NCI-H2081 (cell line): ENCODE measurements at regions not wholly inside any gene's neighbourhood (a gene's known extent, or its start where the extent isn't known, plus 50 kb on each side); places are given as distances from the start of the nearest gene placed in this dataset.

Experiments
- DNase-seq, 2 experiments: peaks; one replicate each; lab custom pipeline; 2025; lab: John Stamatoyannopoulos, UW

DNA sequence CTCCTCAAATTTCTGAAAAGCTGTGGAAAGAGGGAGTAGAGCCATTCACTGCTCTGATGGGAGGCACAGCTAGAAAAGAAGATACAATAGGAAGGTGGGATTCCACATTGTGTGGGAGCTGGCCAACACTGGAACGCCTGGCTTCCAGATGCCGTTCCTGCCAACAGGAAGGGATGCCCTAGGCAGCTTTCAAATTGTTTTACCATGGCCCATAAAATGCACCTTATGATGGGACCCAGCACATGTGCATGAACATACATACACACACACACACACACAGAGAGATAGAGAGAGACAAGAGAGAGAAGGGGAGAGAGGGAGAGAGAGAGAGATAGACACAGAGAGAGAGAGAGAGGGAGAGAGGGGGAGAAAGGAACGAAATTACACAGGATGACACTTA lies 86.1 kb upstream of the BZW1 start:
- DNase-seq, result no peak

DNA sequence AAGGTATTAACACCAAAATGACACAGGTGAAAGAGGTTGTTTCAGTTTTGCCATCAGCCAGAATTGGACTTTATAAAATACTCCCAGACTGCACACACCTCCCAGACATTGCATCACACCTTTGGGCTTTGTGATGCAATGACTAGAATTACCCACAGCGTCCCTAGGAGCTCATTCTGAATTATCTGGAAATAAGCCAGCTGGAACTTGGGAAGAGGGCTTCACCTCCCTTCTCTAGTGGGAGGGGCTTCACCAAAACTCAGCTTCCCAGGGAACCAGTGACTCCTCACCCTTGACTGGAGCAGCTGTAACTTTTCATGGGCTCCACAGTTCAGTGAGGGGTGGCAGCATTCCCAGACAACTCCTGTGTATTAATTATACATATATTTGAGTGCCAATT lies 83.1 kb upstream of the BZW1 start:
- DNase-seq, result no peak

DNA sequence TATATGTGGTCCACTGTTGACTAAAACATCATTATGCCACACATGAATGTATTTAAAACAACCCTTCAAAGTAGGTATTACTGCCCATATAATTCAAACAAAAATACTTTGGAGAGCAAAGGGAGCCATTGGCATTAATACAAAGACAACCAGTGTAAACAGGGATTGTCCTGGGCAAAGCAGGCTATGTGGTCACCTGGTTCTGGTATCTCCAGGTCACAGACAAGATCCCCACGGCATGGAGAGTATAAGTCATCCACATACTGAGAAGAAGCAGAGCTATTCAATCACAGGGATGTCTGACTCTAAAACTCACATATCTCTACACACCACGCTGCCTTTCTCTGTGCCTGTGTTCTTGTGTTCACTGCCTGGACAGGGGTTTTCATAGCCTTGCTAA lies 81.4 kb upstream of the BZW1 start:
- no peak for DNase-seq

DNA sequence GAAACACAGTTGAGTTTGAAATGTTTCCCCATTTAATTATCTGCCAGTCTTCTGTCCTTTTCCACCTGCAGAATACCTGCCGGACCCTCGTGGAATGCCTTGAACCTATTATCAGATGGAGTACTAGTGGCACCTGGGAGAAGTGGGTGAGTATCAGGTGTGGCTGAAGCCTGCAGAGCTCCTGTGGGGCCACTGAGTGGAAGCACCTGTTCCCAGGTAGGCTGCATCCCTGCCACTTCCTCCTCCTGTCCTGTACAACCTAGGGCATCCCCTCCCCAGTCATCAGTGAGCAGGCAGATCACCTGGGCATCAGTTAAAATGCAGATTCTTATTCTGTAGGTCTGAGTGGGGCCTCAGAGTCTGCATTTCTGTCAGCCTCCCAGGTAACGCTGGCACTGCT lies 80.8 kb upstream of the BZW1 start:
- DNase-seq, result no peak

DNA sequence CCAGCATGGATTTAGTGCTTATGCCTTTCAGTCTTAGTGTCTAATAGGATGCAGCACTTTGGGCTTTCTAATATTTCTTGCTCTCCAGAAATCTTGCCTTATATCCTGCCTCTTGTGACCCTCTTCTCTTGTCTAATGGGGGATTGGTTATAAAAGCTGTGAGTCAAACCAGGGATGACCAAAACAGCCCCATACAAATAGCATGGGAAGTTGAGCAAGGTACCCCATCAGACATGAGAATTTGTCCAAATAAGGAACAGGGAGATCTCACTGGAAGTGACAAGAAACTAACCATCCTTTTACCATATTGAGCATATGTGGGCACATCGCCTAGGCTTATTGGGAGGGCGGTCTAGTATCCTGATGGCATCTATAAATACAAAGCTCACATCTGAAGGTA lies 78.8 kb upstream of the BZW1 start:
- no peak for DNase-seq

DNA sequence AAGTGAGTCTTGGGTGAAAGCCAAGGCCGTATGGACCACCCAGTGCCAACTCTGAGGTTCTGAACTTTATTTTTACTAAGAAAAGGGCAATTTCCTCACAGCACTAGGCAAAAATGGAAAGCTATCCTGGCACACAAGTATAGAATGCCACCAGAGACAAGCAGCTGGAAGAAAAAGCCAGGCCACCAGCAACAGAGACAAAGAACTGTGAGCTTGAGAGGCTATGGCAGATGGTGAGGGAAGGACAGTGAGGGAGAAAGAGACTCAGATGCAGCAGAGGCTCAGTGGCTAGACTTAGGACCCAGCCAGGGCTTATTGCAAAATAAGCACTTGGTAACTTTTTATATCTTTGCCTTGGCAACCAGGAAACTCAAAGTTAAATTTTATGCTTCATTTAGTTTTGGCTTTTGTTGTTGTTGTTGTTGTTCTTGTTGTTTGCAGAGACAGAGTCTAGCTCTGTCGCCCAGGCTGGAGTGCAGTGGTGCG lies 78.0 kb upstream of the BZW1 start:
- DNase-seq, result no peak

DNA sequence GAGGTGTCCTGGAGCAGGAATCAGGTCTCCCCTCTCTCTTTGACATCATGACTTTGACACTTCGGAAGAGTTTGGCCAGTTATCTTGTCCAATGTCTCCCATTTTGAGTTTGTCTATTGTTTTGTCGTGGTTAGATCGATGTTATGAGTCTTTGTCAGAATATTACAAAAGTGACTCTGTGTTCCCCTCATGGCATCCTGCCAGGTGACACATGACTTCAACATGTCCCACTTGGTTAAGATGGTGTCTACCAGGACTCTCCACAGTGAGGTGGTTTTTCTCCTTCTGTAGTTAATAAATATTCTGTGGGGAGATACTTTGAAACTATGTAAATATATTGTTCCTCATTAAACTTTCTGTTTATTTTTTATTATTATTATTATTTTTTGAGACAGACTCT lies 76.6 kb upstream of the BZW1 start:
- no peak for DNase-seq

DNA sequence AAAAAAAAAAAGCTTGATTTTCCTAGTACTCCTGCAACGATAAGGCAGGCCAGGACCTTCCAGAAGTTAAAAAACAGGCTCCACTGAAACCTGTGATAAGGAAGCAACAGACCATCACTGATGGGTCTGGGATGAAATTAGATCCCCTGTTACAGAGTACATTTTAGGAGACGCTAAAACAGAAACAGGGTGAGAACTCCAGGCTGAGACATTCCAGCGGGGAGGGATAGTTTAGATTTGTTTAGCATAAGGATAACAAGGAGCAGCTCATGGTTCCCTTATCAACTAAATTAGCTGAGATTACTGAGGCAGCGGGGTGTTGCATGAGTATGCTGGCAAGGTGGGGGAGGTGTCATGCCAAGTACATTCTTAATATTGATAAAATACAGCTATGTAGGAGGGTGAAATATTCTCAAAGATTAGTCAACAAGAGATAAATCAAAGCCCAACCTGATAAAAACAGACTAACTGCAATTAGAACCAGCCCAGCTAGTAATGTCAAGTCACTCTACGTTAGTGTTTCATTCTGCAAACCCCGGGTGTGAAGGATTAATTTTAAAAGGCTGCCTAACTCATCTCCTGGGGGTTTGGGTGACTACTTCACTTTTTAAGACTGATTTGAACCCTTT lies 75.0 kb upstream of the BZW1 start:
- no peak for DNase-seq

DNA sequence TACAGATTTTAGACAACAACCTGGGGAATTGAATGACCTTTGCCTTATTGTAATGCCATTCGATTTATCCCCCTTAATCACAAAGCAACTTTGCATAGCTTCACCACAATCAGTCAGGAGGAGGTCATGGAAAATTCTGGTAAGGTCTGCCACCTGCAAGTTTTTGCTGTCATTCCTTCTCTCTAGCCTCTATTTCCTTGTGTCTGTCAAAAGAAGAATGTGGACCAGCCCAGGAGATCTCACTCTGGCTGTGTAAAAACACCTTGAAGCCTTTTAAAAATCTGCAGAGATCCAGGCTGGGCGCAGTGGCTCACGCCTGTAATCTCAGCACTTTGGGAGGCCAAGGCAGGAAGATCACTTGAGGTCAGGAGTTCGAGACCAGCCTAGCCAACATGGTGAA lies 74.1 kb upstream of the BZW1 start:
- DNase-seq, result no peak

DNA sequence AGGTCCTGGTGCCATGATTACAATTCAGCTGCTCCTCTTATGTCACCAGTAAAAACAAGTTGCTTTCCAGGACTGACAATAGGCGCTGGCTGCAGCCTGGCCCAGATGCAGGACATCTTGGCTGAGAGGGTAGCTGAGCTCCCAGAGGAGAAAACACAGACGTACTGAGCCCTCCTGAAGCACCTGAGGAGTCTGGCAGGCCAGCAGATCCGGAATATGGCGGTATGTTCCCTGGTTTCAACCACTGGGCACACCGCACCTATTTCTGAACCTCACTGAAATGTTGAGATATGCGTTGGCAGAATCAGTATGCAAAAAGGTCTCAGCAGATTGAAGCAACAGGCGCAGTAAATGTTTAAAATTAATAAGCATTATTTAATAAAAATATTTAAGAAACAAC lies 73.1 kb upstream of the BZW1 start:
- no peak for DNase-seq

DNA sequence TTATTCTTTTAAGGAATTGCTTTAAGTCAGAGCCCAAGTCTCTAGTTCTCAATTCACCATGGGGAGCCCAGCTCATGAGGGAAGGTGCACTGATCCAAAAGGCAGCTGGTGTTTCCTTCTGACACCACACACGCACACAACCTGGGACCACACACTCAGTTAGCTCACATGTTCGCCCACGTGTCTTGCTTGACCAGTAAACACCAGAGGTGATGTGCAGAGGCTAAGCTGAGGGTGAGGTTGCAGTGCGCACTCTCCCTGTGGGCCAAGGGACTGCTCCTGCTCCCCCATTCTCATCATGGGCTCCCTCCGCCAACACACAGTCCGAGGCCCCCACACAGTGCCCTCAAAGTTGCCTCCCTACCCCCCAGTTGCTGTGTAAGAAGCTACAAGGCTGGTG lies 70.8 kb upstream of the BZW1 start:
- DNase-seq, result no peak

DNA sequence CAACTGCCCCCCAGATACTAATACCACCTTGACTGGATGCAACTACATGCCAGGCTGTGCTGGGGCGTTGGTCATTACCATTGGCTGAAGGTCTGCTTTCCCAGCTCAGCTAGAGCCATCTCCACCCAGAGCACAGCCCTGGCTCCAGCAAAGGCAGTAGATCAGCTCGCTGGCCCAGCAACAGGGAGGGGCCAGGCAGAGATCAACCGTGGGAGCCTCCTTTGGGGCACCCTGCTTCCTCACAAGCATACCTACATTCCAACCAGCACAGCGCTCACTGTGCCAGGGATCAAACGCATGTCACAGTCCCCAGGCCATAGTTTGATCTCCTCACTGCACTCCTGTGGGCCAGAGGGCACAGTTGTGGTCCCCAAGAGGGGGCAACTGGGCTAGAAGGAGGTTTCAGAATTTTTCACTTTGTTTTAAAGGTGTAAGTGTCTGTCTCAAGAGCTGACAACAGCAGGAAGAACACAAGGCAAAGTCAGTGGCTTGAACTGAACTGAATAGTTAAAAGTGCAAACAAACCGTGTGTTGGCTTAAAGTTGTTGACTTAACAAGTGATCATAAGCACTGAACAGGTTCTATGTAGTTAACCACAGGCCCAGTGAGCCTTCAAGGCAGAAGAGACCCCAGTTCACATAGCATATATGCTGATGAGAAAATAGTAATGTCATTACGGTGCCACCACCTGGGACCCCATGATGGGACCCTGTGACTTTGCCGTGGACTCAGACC lies 70.1 kb upstream of the BZW1 start:
- DNase-seq, result no peak

DNA sequence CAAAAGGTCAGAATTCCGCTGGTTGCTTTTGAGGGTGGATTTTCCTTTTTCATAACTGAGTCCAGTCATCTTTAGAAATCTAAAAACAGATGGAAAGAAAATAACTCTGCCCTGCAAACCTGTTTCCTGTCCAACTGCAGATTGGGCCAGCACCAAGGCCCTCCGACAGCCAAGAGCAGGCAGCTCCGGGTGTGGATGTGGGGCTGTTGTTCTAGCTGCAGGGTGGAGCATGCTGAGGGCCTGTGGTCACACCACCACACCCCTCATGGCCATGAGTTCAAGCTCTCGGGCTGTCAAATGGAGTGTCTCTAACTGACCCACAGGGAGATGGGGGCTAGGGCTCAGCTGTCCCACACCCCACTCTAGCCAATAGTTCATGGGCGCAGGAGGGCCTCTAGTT lies 69.3 kb upstream of the BZW1 start:
- DNase-seq, result no peak

DNA sequence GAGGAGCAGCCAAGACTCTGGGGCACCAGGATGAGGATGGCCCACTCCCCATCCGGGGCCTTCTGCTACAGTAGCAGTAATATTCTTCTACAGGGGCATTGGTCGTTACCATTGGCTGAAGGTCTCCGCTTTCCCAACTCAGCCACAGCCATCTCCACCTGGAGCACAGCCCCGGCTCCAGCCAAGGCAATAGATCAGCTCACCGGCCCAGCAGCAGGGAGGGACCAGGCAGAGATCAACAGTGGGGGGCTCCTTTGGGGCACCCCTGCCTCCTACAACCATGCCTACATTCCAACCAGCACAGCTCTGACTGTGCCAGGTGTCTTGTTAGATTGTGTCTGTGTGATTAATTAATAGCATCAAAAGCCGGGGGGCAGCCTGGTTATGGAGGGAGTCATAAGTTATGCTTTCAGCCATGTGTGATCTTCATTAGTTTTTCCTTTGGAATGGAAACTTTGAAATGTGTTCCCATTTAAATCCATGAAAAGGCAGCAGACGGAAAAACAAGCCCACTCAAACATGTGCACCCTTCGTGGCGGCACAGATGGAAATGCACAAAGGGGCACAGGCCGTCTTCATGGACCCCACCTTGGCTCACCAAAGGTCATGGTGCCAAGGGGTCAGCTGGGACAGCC lies 68.6 kb upstream of the BZW1 start:
- DNase-seq, result no peak

DNA sequence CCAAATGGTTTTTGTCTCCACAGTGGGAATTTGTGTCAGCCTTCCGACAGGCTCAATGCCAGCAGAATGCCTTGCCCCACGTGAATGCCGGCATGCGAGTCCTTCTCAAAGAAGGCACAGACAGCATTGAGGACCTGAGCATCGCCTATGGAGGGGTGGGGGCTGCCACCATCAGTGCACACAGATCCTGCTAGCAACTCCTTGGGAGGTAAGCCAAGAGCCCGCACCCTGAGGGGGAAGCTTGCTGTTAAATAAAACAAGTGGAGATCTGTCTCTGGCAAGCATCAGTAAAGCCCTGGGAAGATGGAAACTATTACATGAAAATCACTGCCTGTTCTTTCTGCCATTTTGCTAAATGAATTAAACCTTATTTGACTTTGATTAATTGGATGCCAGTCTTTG lies 67.5 kb upstream of the BZW1 start:
- DNase-seq, result no peak

DNA sequence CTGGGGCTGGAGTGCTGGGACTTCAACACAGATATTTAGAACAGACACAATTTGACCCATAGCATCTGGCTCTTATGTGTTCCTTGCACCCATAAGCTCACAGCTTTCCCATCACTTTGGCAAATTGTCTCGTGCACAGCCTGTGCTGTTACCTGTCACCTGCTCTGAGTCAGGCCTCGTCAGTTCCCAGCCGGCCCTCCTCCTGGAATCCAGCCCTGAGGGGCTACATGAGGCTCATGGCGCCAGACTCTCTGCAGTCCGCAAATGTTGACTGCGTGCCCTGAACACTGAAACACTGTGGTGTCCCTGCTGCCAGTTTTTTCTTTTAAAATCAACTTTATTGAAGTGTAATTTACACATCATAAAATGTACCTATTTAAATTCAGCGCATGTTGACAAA lies 65.4 kb upstream of the BZW1 start:
- peak in 1 of 2 experiments; percentile 38 for DNase-seq

DNA sequence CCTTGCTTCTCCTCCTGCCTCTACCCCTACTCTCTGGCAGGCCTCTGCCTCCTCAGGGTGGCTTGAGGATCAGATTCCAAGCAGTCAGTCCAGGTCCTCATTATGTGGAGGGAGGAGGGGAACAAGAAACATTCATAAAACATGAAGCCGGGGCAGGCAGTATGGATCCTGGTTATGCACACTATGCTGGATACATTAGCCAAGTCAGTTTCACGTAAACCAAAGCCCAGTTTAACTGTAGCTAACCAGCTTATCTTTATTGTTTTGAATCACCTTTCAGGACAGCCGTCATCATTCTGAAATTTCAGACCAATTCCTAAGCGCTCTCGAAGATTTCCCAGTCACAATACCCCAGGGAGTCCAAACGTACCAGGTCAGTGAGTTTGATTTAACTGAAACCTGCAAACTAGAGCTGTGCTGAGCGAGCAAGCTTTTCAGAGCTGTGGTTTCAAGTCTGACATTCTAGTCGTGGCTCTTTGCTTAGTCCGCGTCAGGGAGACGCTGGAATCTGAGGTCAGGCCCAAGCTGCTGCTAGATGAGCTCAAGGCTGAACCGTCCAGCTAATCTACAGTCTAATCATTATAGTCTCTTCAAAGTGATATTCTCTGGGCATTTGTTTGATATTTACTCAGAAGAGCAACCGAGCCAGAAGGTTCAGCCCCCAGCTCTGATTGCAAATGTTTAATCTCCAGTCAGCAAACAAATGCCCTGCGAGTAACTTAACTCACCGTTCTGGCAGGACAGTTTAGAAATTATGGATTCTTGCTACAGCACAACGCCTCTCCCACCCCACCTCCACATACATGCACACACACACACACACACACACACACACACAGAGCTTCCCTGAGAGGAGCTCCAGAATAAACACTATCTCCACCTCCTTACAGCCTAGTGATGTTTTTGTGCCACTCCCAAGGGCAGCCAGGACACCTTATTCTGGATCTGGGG lies 63.8 kb upstream of the BZW1 start:
- no peak for DNase-seq

DNA sequence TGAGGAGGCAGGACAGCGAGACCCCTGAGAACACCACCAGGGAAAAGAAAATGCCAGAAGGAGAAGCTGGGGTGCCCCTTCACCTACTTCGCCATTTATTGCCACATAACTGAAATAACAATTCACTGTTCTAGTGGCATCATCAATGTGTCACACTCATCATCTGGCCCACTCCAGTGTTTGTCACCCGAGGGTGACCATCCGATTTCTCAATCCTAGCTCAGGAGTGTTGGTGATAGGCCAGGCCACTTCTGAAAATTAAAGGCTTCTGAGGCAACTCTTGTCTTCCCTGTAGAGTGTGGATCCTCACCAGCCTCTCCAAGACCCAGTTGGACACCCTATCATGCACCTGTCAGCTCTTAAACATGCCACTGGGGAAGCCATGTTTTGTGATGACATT lies 62.9 kb upstream of the BZW1 start:
- DNase-seq, result no peak

DNA sequence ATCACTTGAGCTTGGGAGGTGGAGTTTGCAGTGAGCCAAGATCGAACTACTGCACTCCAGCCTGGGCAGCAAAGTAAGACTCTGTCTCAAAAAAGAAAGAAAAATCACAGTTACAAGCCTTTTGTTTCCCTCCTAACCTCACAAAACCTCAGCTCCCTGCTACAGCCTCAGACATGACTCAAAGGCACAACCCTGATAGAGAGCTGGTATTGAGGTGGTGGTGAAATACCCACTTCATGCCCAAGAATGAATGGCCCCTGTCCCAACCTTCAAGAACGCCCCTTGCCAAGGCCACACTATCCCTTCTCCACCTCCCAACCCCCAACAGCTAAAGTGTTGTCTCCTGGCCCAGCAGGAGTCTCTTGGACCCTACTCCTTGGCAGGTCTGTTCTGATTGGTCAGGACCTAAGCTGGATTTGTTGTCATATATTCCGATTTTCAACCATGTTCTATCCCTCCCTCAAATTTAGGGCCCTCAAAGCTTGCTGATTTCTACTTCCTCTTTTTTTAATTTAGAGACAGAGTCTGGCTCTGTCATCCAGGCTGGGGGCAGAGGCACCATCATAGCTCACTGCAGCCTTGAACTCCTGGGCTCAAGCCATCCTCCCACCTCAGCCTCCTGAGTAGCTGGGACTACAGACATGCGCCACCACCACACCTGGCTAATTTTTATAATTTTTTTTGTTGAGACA lies 61.9 kb upstream of the BZW1 start:
- DNase-seq, result no peak

DNA sequence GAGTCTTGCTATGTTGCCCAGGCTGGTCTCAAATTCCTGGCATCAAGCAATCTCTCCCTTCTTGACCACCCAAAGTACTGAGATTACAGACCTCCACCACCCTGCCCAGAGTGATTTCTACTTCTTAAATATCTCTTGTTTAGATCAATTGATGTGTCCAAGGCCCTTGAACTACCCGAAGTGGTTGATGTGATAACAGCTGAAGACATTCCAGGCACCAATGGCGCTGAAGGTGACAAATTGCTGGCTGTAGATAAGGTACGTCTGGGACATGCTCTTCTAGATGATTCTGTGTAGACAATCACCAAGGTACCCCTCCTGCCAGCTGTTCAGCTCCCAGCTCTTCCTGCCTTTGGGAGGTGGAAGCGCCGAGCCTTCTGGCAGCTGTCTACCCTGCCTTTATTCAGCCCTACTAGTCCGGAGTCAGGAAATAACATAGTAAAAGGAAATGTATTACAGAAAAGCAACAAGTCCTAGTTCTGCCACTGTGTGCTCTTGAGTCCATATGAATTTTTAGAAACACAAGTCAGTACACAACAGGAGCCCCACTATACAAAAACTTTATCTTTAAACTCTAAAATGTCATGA lies 61.3 kb upstream of the BZW1 start:
- DNase-seq, result no peak

DNA sequence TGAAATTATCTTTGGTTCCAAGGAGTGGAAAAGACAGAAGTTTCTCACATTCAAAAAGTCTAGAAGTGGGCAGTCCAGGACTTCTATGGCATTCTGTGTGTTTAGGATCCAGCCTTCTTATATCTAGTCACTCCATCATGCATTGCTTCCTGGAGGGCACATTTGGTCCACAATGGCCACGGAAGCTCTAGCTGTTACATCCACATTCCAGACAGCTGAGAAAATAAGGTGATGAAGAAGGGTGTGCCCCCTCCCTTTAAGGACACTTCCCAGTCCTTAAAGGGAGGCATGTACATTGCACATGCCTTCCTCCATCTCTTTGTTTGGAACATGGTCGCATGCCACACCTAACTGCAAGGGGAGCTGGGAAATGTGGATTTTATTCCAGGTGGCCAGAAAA lies 59.9 kb upstream of the BZW1 start:
- no peak for DNase-seq
